Epidermal melanocyte (primary cell): ENCODE measurements at regions not wholly inside any gene's neighbourhood (a gene's known extent, or its start where the extent isn't known, plus 50 kb on each side); places are given as distances from the start of the nearest gene placed in this dataset.
"Not testable (repeated sequence)": the region's sequence is repeated elsewhere in the genome, so short reads cannot be mapped to it uniquely, and the experiment has no call there.

ENCODE experiments used
- DNase-seq: peaks from one replicate; pipeline ENCODE4 v3.0.0; 2011; ENCODE audit warnings: low spot score; ENCODE audit not compliant: insufficient read length

DNA sequence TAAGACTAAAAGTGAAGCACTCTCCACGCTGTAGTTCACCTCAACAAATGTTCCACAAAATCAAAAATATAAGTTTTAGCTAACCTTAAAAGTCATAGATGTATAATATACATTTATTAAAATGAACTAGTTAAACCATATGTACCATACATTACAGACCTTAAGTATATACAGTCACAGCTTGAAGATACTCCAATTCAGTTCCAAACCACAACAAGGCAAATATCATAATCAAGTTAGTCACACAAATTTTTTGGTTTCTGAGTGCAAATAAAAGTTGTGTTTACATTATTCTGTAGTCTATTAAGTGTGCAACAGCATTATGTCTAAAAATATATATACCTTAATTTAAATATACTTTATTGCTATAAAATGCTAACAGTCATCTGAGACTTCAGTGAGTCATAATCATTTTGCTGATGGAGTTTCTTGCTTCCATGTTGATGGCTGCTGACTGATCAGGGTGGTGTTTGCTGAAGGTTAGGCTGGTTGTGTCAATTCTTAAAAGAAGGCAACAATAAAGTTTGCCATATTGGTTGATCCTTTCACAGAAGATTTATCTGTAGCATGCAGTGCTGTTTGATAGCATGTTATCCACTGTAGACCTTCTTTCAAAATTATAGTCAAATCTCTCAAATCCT, 736.7 kb downstream of the NSUN3 start:
- no peak for DNase-seq

DNA sequence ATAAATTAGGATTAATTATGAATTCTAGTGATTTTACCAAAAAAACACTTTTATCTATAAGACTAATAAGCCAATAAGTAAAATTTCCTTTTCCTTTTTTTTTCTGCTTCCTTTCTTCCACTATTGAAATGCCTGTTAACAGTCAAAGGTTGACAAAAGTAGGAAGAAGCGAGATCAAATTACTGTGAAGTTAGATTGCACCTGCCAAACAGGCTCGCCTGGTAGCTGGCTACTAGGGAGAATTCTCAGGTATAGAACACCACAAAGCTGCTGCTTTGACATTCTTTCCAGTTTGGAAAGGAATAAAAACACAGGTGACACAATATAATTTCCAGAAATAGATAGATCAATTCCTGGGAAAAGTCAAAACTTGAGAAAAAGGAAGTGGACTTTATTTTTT, 749.0 kb downstream of the NSUN3 start:
- no peak for DNase-seq

DNA sequence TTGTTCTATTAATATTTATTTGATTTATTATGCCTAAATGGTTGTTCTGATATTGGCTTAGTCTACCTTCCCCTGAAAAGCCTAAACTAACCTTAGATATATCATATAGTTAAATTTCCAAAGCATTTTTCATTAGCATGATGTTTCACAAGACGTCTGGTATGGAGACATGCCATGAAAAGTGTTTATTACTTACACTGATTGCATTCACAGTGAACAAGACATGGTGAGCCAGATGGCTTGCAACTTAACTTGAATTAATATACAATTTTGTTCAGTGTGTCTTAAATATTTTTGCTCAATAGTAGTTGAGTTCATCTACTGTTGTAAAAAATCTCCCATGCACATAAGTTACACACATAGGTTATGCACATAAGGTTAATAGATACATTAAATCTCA, 758.4 kb downstream of the NSUN3 start:
- DNase-seq: no peak

DNA sequence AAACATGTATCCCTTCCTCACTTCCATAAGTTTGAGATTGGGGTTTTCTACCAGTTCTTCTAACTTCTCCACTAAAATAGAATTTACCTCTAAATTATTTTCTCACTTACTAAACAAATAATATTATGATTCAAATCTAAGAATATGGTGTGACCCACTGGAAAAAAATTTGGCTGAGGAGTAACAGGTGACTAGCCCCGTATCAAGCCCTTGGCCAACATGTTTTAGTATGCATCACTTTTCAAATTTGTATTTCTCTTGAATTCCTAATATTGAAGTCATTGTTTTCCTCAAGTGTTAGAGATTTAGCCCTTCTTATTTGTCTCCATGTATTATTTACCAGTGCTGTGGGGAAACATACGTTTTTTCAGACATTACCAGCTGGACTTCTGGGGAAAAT, 759.4 kb downstream of the NSUN3 start:
- no peak for DNase-seq

DNA sequence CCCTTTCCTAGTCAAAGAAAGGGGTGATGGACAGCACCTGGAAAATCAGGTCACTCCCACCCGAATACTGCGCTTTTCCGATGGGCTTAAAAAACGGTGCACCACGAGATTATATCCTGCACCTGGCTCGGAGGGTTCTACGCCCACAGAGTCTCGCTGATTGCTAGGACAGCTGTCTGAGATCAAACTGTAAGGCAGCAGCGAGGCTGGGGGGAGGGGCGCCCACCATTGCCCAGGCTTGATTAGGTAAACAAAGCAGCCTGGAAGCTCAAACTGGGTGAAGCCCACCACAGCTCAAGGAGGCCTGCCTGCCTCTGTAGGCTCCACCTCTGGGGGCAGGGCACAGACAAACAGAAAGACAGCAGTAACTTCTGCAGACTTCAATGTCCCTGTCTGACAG, 783.4 kb downstream of the NSUN3 start:
- not testable (repeated sequence) for DNase-seq

DNA sequence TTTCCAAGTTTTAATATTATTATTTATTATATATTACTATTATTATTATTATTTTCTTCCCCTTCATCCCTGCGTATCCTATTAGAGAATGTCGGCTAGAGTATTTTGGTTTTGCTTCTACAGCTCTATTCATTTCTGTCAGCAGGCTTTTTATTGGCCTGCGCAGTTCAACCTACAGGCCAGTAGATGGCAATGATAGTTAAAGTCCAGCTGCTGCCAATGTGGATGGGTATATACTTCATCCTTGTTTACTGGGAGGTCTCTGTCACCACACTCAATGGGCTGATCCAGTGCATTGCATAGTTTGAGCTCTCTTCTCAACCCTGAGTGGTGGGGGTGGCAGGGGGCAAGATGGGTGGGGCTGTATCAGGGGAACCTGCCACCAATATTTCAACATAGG, 799.8 kb downstream of the NSUN3 start:
- DNase-seq: no peak

DNA sequence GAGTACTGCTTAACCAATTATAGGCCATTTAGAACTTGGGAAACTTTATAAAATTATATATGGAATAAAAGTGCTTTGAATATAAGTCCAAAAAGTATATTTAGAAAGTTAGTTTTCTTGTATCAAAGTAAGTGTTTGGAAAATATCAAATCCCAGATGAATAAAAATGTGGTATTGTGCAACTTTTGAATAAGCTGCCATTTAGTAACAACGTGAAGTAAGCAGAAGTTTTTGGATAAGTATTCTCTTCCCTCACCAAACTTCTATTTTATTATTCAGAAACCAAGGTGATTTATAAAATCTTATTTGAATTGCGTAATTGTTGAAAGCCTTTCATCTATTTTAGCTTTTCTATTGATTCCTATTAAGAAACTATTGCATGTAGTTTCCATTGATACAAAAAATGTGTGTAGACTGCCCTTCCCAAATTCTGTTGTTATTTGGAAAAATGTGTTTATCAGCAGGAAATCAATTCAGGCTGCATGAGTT, 806.2 kb downstream of the NSUN3 start:
- no peak for DNase-seq

DNA sequence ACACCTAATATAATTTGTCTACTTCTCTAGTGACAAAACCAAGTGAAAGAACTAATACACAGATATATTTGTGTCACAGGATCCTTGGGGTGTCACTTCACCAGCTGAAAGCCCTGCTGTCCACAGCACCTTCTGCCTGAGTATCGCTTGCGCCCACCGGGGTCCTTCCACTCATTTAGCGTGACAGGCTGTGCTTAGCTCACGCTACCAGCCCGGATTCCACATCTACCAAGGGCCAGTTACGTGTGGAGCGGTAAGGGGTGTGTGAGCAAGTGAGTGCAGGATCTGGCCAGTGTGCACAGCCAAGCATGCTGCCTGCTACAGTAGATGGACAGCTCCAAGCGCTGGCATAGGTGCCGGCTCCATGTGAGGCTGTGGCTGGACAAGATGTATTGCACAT, 810.9 kb downstream of the NSUN3 start:
- DNase-seq: no peak

DNA sequence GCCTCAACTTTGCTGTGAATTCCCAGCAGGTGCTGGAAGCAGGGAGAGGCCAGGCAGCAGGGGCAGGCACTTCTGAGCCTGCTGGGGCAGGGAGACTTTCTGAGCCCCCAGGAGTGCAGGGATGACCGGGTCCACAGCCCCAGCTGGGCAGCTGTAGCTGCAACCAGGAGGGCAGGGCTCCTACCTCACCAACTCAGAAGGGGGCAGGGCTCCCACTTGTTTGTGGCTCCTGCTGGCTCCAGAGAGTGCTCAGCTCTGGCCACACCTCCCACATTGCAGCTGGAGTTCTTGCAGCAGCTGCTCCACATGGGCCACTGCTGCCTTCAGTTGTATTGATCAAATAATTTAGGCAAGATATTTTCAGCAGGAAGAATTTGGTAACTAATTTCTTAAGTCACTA, 812.3 kb downstream of the NSUN3 start:
- DNase-seq: no peak

DNA sequence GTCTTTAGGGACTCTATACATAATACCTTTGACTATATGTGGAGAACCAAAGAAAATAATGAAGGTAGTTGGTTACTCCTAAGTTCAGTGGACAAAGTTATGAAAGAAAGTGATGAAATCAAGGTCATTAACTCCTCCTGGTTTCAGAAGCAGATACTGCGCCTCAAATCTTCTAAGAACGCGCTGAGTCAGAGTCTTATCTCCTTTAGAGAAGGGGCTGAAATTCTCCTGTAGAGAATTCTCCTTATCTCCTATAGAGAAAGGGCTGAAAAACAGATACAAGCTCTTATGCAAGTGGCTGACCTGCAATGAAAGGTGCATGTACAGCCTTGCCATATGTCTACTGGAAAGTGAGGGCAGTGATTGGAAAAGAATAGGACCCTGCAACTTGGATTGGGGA, 824.2 kb downstream of the NSUN3 start:
- no peak for DNase-seq

DNA sequence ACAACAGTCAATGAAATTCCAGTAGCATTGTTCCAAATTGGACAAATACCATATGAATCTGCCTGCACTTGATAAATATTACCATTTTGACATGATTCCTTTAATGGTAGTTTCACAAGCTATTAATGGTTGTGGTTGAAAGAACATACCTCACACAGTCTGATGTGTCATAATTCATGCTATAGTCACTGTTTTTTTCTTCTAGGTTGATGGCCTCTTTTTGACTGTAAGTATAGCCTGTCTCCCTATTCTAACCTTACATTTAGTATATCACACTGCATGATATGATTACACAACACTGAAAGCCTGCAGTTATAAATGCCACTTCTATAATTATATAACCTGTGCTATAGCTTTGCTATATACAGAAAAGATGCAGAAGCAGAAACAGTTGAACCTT, 834.1 kb downstream of the NSUN3 start:
- DNase-seq: no peak

DNA sequence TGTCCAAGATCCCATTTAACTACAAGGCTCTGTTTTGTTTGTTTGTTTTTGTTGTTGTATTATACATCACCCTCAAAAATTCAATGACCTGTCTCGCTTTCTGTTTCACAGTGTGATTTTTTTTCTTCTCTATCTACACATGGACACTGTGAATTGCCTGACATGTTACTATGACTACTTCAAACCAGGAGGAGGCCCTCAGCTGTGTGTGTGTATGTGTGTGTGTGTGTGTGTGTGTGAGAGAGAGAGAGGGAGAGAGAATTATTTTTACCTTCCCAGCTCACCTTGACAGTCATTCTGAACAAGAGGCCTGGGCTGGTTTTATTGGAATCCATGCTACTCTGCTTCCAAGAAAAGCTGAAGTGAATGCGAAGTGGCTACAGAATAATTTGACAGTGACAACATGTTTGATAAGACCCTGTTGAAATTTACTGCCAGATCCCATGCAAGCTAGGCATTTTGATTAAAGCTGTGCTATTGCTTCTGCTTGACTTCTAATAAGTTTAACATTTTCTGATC, 841.4 kb downstream of the NSUN3 start:
- DNase-seq: no peak

DNA sequence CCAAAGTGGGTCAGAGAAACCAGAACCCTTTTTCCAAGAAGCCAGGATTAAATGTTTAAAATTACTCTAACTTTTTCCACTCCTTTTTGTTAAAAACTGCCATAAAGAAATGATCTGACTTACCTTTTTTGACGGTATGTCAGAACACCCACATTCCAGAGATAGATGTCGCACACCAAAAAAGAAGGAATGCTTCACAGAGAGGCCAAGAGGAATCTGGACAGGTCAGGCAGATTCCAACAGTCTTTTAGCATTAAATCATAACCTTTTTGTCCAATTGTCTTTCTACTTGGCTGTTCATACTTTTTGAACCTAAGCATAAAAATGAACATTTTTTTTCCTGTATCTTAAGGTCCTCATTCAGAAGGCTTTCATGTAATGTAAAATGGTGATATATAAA, 846.9 kb downstream of the NSUN3 start:
- DNase-seq: no peak

DNA sequence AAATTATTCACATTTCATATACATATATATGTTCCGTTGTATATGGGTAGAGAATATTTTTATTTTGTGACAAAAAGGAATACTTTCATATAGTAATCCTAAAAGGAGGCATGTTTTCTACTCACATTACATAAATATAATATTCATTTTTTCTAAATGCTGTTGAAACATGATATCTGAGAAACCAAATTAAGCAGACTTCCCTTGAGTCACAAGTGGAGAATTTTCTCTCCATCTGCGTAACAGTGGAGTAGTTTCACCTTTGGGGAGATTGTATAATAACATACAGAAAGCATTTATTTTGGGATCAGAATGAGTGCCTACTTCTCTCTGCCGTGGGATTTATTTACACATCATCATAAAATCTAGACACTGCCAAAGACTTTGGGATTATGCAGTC, 849.8 kb downstream of the NSUN3 start:
- no peak for DNase-seq

DNA sequence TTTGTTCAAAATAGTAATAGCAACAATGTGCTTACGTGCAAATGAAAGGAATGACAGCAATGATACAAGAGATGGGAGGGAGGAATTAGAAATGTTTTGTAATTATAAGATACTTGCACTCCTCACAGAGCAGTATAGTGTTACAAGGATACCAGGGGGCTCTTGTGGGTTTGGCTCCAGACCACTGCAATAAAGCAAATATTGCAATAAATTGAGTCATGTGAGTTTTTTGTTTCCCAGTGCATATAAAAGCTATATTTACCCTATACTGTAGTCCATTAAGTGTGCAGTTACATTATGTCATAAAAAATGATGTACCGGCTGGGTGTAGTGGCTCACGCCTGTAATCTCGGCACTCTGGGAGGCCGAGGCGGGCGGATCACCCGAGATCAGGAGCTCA, 864.3 kb downstream of the NSUN3 start:
- no peak for DNase-seq

DNA sequence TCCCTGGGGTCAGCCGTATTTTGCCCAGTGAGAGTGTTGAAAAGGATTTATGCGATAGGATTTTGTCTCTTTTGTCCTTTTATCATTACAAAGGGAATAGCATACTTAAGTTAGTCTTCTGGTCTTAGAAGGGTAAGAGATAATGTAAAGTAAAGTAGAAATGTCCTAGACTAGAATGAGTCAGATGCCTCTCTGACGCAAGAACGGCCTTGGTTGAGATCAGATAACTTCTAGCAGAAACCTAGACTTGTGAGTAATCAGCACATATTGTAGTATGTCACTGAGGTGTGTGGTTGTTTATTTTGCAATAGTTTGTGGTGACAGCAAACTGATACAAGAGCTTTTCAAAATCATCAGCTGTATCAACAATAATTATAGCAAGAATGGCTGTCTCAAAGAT, 866.1 kb downstream of the NSUN3 start:
- no peak for DNase-seq

DNA sequence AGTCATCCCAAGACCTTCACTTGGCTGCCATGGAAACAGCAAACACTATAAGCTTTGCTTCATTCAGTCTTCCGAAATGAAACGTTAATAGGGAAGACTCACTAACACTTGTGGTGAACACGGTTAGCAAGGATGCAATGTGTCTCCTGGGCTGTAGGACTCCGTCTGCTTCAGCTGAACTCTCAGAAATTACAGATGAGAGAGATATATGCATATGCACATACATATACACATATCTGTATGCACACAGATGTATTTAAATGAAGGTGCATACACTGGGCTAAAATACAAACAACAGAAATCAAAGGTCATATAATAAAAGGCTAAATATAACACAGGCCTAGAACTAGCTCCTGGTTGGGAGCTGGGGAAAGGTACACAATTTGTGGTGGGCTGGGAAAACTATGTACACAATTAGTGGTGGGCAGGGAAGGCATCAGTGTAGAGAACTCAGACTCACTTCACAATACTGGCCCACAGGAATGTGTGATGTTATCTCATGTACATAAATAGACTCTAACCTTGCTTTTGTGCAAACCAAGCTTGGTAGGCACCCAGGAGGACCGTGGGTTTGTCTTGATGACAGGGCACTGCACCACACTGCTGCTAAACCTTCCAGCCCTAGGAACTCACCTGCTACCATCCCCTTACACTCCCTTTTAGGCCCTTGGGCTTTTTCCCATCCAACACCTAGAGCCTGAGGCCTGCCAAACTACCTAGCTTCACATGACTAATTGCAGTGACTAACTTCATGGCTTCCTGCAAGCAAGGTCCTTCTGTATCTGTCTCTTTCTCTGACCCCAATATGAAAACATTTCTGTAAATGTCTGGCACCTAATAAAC, 873.1 kb downstream of the NSUN3 start:
- DNase-seq: no peak

DNA sequence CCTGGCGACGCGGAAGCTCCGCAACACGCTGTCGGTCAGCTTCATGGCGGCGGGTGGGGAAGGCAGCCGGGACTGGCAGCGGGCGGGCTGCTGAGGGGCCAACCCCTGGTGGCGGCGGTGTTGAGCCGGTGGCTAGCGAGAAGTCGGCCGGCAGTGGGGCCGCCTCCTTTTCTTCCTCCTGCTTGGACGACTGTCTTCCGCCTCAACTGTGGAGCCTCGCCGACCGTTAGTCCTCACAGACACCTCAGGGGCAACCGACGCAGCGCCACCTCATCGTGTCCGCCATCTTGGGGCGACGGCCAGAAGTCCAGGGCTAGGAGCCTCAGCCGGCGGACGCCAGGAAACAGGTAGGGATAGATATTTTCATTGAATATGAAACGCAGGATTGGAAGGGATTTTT, 875.1 kb downstream of the NSUN3 start:
- no peak for DNase-seq

DNA sequence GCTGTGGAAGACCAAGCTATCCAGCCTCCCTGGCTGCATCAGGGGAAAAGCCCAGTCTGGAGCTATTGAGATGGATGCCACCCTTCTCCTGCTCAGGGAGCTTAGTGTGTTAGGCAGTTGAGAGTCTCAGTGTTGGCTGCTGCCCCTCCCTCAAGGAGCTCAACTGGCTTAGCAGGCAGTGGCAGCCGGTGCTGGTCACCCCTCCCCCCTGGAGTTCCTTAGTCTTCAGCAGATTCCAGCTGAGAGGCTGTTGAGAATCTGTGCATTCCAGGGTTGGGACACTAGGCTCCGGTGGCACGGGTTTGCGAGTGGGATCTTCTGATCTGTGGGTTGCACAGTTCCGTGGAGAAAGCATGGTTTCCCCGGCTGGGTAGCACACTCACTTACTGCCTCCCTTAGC, 883.8 kb downstream of the NSUN3 start:
- DNase-seq: no peak

DNA sequence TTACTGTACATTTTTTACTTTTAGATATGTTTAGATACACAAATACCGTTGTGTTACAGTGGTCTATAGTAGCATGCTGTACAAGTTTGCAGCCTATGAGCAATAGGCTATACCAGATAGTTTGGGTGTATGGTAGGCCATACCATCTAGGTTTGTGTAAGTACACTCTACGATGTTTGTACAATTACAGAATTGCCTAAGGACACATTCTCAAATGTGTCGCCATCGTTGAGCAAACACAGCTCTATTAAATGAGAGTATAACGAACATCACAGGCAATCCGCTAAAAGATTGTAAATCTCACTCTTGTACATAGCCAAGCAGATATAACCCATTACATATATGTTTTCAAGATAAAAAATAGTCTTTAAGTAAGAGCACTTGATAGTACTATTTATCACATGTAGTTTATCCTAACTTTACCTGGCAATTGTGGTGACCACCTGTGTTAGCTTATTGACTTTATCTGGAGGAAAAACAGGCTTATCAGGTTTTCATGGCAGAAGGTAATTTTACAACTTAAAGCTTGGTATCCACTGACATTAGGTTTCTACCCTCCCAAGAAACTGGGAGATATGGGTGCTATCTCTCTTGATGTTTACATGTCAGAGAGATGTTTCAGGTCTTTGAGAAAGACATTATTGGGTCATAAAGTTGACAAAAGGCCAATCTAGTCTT, 898.7 kb downstream of the NSUN3 start:
- no peak for DNase-seq

DNA sequence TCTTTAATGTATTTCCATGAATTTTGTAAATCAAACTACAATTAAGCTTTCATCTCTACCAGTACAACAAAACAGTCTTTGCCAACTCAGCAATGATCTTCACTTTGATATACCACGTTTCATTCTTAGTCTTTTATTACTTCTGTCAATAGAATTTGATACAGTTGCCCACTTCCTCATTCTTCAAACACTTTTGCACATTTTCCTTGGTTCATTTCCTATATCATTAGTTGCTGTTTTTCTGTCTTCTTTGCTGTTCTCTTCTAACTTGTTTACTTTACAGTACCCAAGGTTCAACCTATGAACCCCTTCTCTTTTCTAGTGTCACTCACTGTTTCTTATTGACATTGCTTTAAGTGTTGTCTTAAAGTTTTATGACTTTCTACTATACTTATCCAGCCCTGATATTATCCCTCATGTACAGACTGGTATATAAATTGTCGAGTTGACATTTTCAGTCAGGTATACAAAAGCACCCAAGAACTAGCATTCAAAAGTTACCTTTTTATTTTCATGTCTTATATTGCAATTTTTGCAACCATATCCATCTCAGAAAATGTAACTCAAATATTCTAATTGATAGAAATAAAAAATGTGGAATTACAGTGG, 903.1 kb downstream of the NSUN3 start:
- no peak for DNase-seq

DNA sequence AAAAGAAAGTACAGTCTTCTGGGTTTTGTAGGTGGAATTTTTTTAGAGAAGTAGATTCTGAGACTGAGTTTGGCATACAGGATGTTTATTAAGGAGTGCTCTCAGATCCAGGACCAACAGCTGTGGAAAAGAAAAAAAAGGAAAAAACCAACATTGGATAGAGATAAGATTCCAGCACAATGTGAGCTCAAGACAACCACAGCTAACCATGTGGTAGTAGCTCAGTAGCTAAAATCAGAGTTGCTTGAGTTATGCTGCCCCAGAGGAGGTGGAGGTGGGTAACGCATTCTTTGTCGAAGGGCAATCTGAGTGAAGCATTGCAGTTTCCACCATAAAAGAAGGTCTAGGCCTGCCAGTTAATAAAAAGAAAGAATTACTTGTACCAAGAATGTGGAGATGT, 904.3 kb downstream of the NSUN3 start:
- DNase-seq: no peak
